ENCODE measurements at regions not wholly inside any gene's neighbourhood (a gene's known extent, or its start where the extent isn't known, plus 50 kb on each side); places are given as distances from the start of the nearest gene placed in this dataset.

GRCh38 chr1:194078765-194079164 is 892.4 kb upstream of the B3GALT2 start:
- Histone ChIP-seq H2AFZ (ENCODE audit: low read depth, low read length) (no peak overlapping the region), H3K9me3 (replicated peaks; ENCODE audit: control insufficient read depth, insufficient read depth, low read depth, low read length) (no peaks in the 10 kb centered on the region), H3K27me3 (ENCODE audit: control insufficient read depth in 2 of 2, insufficient read depth in 2 of 2, low read length in 2 of 2) (no peaks in the 10 kb centered on the region), H3K4me1 (replicated peaks in 1 of 2; ENCODE audit: control insufficient read depth in 2 of 2, insufficient read depth in 2 of 2, low read length in 2 of 2) (no peaks in the 10 kb centered on the region), H3K9ac (ENCODE audit: insufficient read depth in 1 of 2, low read depth in 2 of 2, low read length in 2 of 2) (no peak overlapping the region), H3K4me2 (ENCODE audit: insufficient read depth, low read length) (no peak overlapping the region), H3K27ac (ENCODE audit: extremely low read depth, low read depth, low read length) (no peak overlapping the region), H3K36me3 (ENCODE audit: control insufficient read depth, insufficient read depth, low read length) (no peaks in the 10 kb centered on the region), H4K20me1 (replicated peaks; ENCODE audit: control insufficient read depth, insufficient read depth, low read length) (no peaks in the 10 kb centered on the region), H3K79me2 (ENCODE audit: control insufficient read depth, insufficient read depth, low read length) (no peaks in the 10 kb centered on the region), H3K4me3 (no peak overlapping the region), H3K9me1 (ENCODE audit: control insufficient read depth, insufficient read depth, low read length) (no peaks in the 10 kb centered on the region)
- intact Hi-C loops (cut with micrococcal nuclease) (no loop called here), in situ Hi-C loops (cut with MboI) (no loop called here)
- DNase-seq (ENCODE audit: extremely low read depth in 1 of 4, low spot score in 3 of 4) (no peak), ATAC-seq (no peak), FAIRE-seq (no peak)
- ChIA-PET CTCF (ENCODE audit: low intra/inter-chr PET ratio) (no interaction called here), POLR2A (no interaction called here)
- BruUV-seq (replicated peaks) = no TSS peak
- 6% methylated on average over 1 of the region's 1 CpG for WGBS (ENCODE audit: insufficient coverage, low coverage, missing lambda C conversion rate)
- no peak for TF ChIP-seq PRPF4 (IDR thresholded peaks at IDR 0.05; ENCODE audit: insufficient read depth, low read depth, low read length, poor library complexity, severe bottlenecking)
- TF ChIP-seq ZNF707 (CRISPR knock-in tag; conservative IDR thresholded peaks at IDR 0.05) = no peak
- no peak for TF ChIP-seq CREB3 (tag; conservative IDR thresholded peaks at IDR 0.05; ENCODE audit: low read depth)
- no peak for TF ChIP-seq STAT5A (IDR thresholded peaks at IDR 0.05; ENCODE audit: borderline replicate concordance, low read length)
- no peak for TF ChIP-seq MECOM (CRISPR knock-in tag; IDR thresholded peaks at IDR 0.05)
- no peak for TF ChIP-seq CREB1 (IDR thresholded peaks at IDR 0.05)
- no peak for TF ChIP-seq CREB1 (CRISPR knock-in tag; IDR thresholded peaks at IDR 0.05)
- no peak for TF ChIP-seq PHB (CRISPR knock-in tag; IDR thresholded peaks at IDR 0.05)
- TF ChIP-seq MGA (IDR thresholded peaks at IDR 0.05) = no peak
- TF ChIP-seq CTCF (IDR thresholded peaks at IDR 0.05 in 2 of 3, conservative IDR thresholded peaks at IDR 0.05 in 1 of 3; ENCODE audit: insufficient read depth in 2 of 3, low read depth in 1 of 3, low read length in 3 of 3) = no peak

Data from K562 (cell line).